ENCODE measurements at regions not wholly inside any gene's neighbourhood (a gene's known extent, or its start where the extent isn't known, plus 50 kb on each side); places are given as distances from the start of the nearest gene placed in this dataset.

DNA sequence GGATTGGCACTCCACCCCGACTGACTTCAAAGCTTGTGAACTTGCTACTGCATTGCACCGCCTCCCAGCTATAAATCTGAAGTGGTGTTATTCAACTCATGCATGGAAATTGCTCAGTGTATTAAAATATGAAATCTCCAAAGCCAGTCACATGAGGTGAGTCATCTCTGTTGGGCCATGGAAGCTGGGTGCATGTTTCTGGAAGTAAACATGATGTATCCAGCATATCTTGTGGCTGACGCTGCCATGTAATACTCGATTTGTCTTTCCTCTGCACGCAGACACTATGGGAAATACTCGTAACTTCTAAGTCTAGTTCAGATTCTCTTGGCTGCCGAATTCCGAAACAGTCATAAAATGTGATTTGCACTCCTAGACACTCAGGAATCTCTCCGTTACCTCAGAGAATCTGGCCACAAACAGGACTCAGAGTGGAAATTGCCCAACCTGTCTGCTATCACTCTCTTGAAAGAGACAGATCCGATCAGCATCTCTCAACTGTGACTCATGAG is 154.9 kb upstream of the MPPED2 start:
- intact Hi-C loops (cut with micrococcal nuclease), result no loop called here

GRCh38 chr11:30740091-30740490 is 153.9 kb upstream of the MPPED2 start:
- intact Hi-C loops (cut with micrococcal nuclease), result no loop called here

- intact Hi-C loops (cut with micrococcal nuclease), result no loop called here
These were observed 149.8 kb upstream of the MPPED2 start for GRCh38 chr11:30735946-30736345.

DNA sequence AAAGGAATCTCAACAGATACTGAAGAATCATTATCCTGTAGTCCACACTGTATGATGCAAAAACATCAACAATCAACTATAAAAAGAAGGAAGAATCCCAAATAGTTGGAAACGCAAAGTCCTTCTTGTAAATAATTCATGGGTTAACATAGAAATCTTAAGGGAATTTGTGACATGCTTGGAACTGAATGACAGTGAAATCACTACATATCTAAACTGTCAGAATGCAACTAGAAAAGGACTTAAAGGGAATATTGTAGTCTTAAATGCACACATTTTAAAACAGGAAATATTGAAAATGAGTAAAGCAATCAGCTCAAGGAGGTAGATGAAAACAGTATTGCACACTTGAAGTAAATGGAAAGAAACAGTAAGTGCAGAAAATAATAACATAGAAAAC is 147.6 kb upstream of the MPPED2 start:
- intact Hi-C loops (cut with micrococcal nuclease), result no loop called here

GRCh38 chr11:30730011-30730410 is 143.9 kb upstream of the MPPED2 start:
- intact Hi-C loops (cut with micrococcal nuclease), result no loop called here

GRCh38 chr11:30729187-30729713 is 143.1 kb upstream of the MPPED2 start:
- intact Hi-C loops (cut with micrococcal nuclease), result no loop called here

GRCh38 chr11:30725645-30726195 is 139.6 kb upstream of the MPPED2 start:
- intact Hi-C loops (cut with micrococcal nuclease), result no loop called here

GRCh38 chr11:30724274-30724673 is 138.1 kb upstream of the MPPED2 start:
- intact Hi-C loops (cut with micrococcal nuclease), result no loop called here

DNA sequence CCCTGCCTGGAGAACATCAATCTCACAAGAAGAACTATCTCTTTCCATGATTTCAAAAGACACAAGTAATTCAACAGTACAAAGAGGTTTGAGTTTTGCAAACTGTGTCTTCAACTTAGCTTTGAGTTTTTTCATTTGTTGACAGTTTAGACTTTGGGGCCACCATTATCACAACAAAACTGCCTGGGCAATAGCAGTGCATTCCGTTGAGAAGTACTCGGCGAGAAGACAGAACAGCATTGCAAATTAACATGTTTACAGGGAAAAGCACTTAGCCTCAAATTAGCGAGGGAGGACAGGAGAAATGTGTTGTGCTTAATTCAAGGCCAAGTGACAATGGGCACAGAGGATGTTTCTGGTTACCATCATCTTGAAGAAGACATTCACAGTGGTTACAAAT is 133.2 kb upstream of the MPPED2 start:
- intact Hi-C loops (cut with micrococcal nuclease), result no loop called here

DNA sequence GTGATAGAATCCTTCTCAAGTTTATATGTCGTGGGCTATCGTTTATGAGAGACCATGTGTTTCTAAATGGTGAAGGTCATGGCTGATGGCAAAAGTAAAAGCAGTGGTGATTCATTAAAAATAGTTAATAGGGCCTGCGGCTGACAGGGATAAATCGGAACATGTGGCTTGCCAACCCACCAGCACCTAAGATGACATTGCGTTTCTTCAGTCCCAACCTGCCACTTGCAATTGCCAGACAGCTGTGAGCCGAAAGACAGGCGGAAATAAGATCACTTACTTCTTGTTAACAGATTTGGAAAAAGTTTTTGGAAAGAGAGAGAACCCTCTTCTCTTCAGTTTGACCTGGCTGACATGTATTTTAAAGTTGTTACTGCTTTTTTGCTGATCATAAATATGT is 131.5 kb upstream of the MPPED2 start:
- intact Hi-C loops (cut with micrococcal nuclease), result no loop called here

GRCh38 chr11:30717009-30717408 is 130.9 kb upstream of the MPPED2 start:
- intact Hi-C loops (cut with micrococcal nuclease), result no loop called here

- intact Hi-C loops (cut with micrococcal nuclease), result no loop called here
These were observed 126.6 kb upstream of the MPPED2 start for GRCh38 chr11:30712749-30713148.

- intact Hi-C loops (cut with micrococcal nuclease), result no loop called here
These were observed 124.1 kb upstream of the MPPED2 start for GRCh38 chr11:30710221-30710620.

DNA sequence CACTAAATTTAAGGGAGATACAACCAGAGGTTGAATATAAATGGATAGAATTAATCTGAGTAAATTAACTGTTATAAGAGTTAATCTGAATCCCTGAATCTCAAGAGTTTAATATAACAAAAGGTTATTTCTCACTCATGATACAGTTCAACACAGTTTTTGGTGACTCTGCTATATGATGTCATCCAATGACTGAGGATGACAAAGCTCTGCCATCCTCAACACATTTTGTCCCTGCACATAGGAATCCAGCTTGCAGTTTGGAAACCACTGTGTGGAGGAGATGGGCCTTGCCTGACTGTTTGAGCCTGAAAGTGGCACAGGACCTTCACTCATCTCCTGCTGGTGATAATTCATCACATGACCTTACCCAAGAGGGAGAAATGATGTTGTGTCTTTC is 121.0 kb upstream of the MPPED2 start:
- intact Hi-C loops (cut with micrococcal nuclease), result no loop called here

DNA sequence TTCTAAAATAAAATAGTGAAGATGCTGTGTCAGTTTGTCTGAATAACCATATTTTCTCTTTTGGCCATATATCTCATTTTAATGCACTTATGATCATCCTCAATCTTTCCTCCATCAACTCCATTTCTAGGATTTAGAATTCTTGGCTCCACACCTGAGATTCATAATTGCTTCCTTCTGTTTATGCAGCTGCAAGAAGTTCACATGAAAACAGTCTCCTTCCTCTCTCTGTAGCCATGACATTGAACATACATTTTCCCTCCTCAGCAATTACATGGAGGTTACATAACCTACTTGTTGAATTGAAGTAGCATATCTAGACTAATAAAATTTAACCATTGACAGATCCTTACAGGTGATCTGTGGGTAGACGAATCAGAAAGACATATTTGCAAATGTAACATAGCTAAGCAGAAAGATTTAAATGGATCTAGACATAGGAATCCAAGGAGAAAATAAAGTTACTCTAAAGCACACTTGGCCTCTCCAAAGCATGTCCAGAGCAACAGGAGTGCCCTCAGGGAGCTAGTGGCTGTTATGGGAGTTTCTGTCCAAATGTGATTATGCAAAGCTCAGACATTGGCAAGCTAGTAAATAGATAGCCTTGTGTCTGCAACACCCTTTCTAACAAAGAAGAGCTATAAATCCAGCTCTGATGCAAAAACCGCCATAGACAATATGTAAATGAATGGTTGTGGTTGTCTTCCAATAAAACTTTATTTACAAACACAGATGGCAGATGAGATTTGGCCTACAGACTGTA is 119.9 kb upstream of the MPPED2 start:
- intact Hi-C loops (cut with micrococcal nuclease), result no loop called here

- intact Hi-C loops (cut with micrococcal nuclease), result no loop called here
These were observed 112.3 kb upstream of the MPPED2 start for GRCh38 chr11:30698425-30698824.

- intact Hi-C loops (cut with micrococcal nuclease), result no loop called here
These were observed 110.9 kb upstream of the MPPED2 start for GRCh38 chr11:30697032-30697431.

DNA sequence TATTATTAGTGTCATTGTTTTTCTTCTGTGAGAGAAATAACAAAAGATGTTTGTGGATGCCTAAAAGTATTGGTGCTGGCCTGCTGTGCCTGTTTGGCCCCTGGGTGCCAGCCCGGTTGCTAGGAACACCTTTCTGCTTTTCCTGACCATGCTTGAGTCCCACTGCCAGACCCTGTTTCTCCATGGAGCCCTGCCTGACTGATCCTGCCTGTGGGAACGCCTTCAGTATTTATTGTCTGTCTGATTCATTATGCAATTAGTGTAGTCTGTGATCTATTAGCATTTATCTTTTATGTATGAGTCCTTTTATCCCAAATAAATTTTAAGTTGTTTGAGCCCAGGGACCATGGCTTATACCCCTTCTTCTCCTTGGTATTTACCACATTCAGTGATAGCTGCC is 98.6 kb upstream of the MPPED2 start:
- intact Hi-C loops (cut with micrococcal nuclease), result no loop called here

- intact Hi-C loops (cut with micrococcal nuclease), result no loop called here
These were observed 97.0 kb upstream of the MPPED2 start for GRCh38 chr11:30683176-30683575.

- intact Hi-C loops (cut with micrococcal nuclease), result no loop called here
These were observed 80.7 kb upstream of the MPPED2 start for GRCh38 chr11:30666817-30667216.

- intact Hi-C loops (cut with micrococcal nuclease), result no loop called here
These were observed 78.9 kb upstream of the MPPED2 start for GRCh38 chr11:30665067-30665466.

DNA sequence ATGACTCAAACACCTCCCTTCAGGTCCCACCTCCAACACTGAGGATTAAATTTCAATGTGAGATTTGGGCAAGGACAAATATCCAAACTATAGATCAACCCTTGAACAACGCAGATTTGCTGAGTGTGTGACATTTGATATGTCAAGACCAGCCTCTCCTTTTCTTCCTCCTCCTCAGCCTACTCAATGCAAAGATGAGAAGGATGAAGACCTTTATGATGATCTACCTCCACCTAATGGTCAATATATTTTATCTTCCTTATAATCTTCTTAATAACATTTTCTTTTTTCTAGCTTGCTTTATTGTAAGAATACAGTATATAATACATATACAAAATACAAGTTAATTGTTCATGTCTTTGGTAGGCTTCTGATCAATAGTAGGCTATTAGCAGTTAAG is 67.5 kb upstream of the MPPED2 start:
- intact Hi-C loops (cut with micrococcal nuclease), result no loop called here

DNA sequence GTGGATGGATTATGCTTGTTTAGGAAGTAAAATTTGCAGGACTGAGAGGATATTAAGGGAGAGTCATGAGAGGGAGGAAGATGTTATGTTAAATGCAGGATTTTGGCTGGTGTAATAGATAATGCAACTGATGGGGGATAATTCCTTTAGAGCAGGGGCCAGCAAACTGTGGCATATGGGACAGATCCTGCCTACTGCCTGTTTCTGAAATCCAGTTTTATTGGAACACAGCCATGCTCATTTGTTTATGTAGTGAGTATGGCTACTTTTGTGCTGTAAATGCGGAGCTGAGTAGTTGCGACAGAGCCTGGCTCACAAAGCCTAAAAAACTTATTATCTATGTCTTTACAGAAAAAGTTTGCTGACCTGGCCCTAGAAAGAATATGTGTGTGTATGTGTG is 66.6 kb upstream of the MPPED2 start:
- intact Hi-C loops (cut with micrococcal nuclease), result no loop called here

Measured in T-helper 1 cell treated with Interleukin-12 subunit alpha and Interleukin-12 subunit beta and Interleukin-4 antibody, amounts not matched to agents 30 ng/mL and 1 ng/mL, for 36 hours (primary cell).